HG02981 (cell line): ENCODE measurements at regions not wholly inside any gene's neighbourhood (a gene's known extent, or its start where the extent isn't known, plus 50 kb on each side); places are given as distances from the start of the nearest gene placed in this dataset.
A peak's percentile ranks its signal among the peaks of the same experiment; 100 is the strongest.

ENCODE experiments used
- ATAC-seq: cut with Tn5 transposase; IDR thresholded peaks from one replicate; pipeline ENCODE4 v1.9.1; 2021; ENCODE audit warnings: mild to moderate bottlenecking, moderate library complexity; ENCODE audit not compliant: unreplicated experiment

DNA sequence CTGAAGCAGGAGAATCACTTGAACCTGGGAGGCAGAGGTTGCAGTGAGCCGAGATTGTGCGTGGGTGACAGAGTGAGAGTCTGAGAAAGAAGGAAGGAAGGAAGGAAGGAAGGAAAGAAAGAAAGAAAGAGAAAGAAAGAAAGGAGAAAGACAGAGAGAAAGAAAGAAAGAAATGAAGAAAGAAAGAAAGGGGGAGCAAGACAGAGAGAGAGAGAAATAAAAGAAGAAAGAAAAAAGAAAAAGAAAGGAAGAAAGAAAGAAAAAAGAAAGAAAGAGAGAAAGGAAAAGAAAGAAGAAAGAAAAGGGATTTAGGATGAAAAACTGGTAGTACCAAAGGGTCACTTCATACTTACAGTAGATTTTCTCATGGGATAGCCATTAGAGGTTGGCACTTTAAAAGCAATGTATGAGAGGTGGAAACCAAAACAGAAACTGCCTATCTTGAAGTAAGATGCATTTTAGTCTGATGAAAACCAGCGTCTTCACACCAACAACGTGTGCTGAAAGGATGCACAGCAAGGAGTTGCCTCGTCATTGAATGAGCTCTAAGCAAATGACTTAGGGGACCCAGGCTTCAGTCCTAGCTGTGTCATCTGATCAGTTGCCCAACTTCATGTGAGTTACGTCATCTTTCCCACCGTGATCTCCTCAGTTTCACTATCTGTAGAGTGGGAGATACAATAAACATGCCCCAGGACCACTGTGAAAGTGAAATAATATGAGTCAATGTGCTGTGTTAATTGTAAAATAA lies 133.9 kb upstream of the NEDD9 start:
- peak; percentile 62 for ATAC-seq

GRCh38 chr6:11364971-11365397 lies 132.5 kb upstream of the NEDD9 start:
- ATAC-seq = no peak

- no peak for ATAC-seq
Measured at GRCh38 chr6:11363881-11364576, 131.6 kb upstream of the NEDD9 start.

DNA sequence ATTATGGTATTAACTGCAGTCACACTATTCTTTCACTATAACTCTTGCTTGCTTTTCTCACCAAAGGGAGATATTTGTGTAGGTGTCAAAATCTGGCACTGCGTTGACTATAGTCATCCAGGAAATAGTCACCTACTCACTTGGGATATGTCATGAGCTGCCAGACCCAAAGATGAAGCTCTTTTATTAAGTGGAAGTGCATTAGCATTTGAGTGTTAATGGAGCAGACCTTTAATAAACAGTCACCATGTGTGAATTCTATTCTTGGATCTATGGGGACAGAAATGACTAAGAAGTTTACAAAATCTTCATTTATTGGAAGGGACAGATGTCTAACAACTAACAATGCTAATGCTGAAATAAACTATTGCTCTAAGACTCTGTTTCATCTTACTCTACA lies 130.1 kb upstream of the NEDD9 start:
- ATAC-seq = no peak

- no peak for ATAC-seq
Measured at GRCh38 chr6:11358904-11359830, 126.7 kb upstream of the NEDD9 start.

GRCh38 chr6:11357285-11357684 lies 124.8 kb upstream of the NEDD9 start:
- no peak for ATAC-seq

DNA sequence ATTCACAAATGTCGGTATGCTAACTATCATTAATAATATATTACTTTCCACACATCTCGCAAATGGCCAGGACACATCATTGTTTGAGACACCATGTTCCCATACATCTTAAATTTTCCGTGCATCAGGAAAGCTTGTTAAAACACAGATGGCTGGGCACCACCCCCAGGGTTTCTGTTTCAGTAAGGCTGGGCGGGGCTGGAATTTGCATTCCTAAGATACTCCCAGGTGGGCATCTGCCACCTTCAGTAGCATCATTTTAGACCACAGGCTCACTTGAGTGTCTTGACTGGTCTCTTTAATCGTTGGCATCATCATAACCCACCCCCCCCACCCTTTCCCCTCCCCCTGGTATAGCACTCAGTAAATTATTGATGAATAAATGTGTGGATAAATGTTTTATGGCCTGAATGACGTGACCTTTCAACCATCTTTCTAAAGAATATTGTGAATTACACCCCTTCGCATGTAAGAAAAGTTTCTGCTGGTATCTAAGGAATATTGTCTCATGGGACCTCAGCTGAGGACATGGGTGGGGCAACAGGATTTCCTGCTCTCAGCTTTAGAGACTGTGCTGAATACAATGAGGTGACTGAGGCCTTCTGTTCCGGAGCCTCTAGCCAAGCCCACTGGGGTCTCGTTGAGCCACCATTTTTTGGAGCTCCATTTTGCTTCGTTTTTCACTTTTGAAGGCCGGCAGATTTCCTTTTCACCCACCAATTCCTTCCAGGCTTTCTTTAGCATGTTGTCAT lies 124.1 kb upstream of the NEDD9 start:
- no peak for ATAC-seq

- peak; percentile 54 for ATAC-seq
Measured at GRCh38 chr6:11353921-11354389, 121.5 kb upstream of the NEDD9 start.

- ATAC-seq = no peak
Measured at GRCh38 chr6:11350294-11350693, 117.8 kb upstream of the NEDD9 start.

GRCh38 chr6:11349880-11350279 lies 117.4 kb upstream of the NEDD9 start:
- ATAC-seq = no peak

- peak; percentile 51 for ATAC-seq
Measured at GRCh38 chr6:11346516-11346915, 114.0 kb upstream of the NEDD9 start.

- no peak for ATAC-seq
Measured at GRCh38 chr6:11345536-11345935, 113.1 kb upstream of the NEDD9 start.

DNA sequence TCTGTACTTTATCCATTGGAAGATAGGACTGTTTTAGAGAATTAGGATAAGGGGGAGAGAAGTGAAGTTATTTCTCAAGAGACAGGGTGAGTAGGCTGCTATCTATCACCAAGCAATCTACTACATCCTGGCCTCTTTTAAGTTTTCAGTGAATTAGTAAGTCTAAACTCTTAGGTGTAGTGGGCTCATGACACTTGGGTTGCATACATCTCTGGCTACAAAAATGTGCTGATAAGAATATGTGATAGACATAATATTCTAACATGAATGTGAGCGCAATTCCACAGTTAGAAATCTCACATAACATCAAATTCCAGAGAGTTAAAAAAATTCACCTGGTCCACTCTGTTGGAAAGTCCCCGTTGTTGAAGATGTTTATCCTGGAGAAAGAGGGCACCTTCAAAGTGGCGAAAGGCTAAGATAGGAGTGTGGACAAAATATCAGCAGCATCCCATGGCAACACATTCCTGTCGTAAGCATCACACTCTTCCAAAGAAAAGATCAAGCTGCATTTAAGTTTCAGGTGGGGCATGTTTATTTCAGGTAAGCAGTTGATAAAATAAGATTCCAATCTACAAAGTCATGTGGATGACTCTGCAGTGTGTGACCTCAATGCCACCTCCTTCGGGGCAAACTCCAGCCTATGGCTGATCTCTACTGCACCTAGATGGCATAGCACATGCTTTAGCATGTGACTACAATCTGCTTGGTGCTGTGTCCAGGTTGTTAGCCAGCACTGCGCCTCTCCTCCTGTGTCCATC lies 111.7 kb upstream of the NEDD9 start:
- ATAC-seq = no peak

- ATAC-seq = no peak
Measured at GRCh38 chr6:11341867-11342266, 109.4 kb upstream of the NEDD9 start.

DNA sequence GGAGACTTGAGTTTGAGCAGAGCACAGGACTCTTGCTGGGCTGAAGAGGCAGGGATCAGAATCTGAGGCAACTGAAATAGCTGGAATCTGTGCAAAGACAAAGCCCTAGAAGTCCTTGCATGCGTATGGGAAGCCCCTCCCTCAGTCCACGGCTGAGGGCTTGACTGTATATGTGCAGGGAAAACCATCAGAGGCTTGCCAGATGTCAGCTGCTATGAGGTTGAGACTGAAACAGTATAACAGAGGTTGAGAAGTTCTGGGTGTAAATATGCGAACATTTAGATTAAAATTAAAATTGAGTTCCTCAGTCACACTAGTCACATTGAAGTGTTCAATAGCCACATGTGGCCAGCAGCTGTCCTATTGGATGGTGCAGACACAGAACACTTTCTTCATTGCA lies 108.8 kb upstream of the NEDD9 start:
- ATAC-seq = no peak

- ATAC-seq = no peak
Measured at GRCh38 chr6:11339380-11339779, 106.9 kb upstream of the NEDD9 start.

DNA sequence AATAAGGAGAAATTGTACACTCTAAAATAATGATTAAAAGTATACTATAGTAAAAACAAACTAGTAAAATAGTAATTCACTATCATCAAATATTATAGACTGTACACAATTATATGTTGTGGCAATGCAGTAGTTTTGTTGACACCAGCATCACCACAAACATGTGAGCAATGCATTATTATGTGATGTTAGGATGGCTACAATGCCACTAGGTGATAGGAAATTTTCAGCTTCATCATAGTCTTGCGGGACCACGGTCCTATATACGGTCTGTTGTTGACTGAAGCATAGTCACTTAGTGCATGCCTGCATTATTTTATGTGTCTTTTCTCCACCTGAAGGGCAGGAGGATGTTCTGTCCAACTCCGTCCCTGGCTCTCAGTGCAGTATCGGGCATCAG lies 104.8 kb upstream of the NEDD9 start:
- ATAC-seq = no peak

DNA sequence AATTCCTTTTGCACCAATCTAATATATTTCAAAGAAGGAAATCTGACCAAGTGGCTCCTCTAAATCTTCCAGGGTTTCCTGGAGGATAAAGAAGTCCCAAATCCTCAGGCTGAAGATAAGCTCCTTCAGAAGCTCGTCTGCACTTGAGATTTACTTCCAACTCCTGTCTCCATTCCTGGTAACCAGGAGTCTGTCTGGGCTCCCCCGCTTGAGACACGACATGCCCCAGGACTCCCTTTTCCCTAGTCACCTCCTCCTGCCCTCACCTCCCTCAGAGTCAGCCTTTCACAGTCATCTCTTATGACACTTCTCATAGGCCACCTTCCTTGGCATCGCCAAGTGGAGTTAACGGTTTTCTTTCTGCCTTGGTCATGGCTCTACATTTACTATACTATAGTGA lies 103.4 kb upstream of the NEDD9 start:
- no peak for ATAC-seq

DNA sequence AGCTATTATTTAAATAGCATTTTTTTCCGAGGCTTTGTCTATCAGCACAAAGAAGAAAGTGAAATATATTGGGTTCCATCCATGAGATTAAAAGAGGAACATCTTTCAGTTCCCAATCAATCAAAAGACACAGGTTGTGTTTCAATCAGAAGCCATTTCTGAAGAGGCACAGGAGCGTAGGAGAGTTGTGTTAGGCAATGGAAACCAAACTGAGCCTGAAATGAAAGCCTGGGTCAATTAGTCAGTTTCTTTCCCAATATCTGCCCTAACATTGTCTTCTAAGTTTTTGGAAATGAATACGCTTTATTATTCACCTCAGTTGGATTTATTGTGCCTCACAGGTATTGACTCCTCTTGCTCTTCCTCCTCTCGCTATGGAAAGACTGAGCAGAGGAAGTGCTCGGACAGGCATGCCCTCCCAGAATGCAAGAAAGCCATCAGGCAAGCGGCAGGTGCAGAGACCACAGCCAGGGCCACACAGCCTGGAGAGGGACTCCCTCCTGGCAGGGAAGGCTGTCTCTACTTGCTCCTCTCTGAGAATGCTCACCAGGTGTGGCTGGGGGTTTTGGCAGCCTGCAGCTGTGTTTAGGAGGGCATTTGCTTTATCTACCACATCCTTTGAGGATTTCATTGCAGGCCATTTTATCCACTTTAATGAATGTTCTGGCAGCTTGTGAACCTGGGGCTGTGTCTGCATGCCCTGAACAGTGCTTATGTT lies 100.8 kb upstream of the NEDD9 start:
- no peak for ATAC-seq
